Gastroesophageal sphincter (tissue), 3 donors: ENCODE measurements at regions not wholly inside any gene's neighbourhood (a gene's known extent, or its start where the extent isn't known, plus 50 kb on each side); places are given as distances from the start of the nearest gene placed in this dataset.

Experiments used
- CTCF ChIP-seq, 4 experiments: fragments of 200-600 bp in 2 of 4; fragments of 450-650 bp in 2 of 4; sonication (generic) in 1 of 4; IDR thresholded peaks; one replicate each; pipeline ENCODE4 v1.5.1; 2017 to 2019; ENCODE audit warnings: antibody characterized with exemption in 4 of 4, mild to moderate bottlenecking in 2 of 4, moderate library complexity in 2 of 4
- POLR2A ChIP-seq, 2 donors: fragments of 450-650 bp; IDR thresholded peaks; one replicate each; pipeline ENCODE4 v1.6.1; 2017; ENCODE audit warnings: antibody characterized with exemption in 2 of 2, mild to moderate bottlenecking in 2 of 2, moderate library complexity in 1 of 2

- TF ChIP-seq POLR2A (IDR thresholded peaks at IDR 0.05) (no peak), CTCF (IDR thresholded peaks at IDR 0.05) (no peak)
Observed at GRCh38 chrX:139112432-139112831, 400.9 kb upstream of the FGF13 start.
